H9 (cell line): ENCODE measurements at regions not wholly inside any gene's neighbourhood (a gene's known extent, or its start where the extent isn't known, plus 50 kb on each side); places are given as distances from the start of the nearest gene placed in this dataset.
"Not testable (repeated sequence)": the region's sequence is repeated elsewhere in the genome, so short reads cannot be mapped to it uniquely, and the experiment has no call there.

ENCODE experiments used
- DNase-seq: peaks from one replicate; pipeline ENCODE4 v3.0.0-alpha.2; 2017
- H2AFZ ChIP-seq: one replicate; pipeline ENCODE4 v1.6.1; 2013; ENCODE audit warnings: mild to moderate bottlenecking, low read length, control low read depth, moderate library complexity
- H2AK5ac ChIP-seq: 2 replicates; pipeline ENCODE4 v1.6.1; 2013; ENCODE audit warnings: low read length, control low read depth, mixed read lengths; ENCODE audit not compliant: insufficient read length
- H2BK120ac ChIP-seq: one replicate; pipeline ENCODE4 v1.6.1; 2013; ENCODE audit warnings: low read depth, mild to moderate bottlenecking, low read length, control low read depth, inconsistent platforms; ENCODE audit not compliant: poor library complexity, severe bottlenecking
- H2BK12ac ChIP-seq: 2 replicates; pipeline ENCODE4 v1.6.1; 2013; ENCODE audit warnings: low read length, control low read depth, mixed read lengths, low read depth; ENCODE audit not compliant: insufficient read length
- H2BK15ac ChIP-seq: 2 replicates; pipeline ENCODE4 v1.6.1; 2013; ENCODE audit warnings: low read depth, low read length, control low read depth
- H2BK20ac ChIP-seq: one replicate; pipeline ENCODE4 v1.6.1; 2013; ENCODE audit warnings: low read depth, mild to moderate bottlenecking, low read length, control low read depth, inconsistent platforms; ENCODE audit not compliant: poor library complexity, severe bottlenecking
- H2BK5ac ChIP-seq: 2 replicates; pipeline ENCODE4 v1.6.1; 2013; ENCODE audit warnings: low read length, control low read depth, mixed read lengths; ENCODE audit not compliant: insufficient read length
- H3K14ac ChIP-seq: 2 replicates; pipeline ENCODE4 v1.6.1; 2013; ENCODE audit warnings: low read length, control low read depth; ENCODE audit not compliant: insufficient read depth
- H3K18ac ChIP-seq: 2 replicates; pipeline ENCODE4 v1.6.1; 2013; ENCODE audit warnings: low read depth, mild to moderate bottlenecking, mixed read lengths, low read length, control low read depth; ENCODE audit not compliant: insufficient read length
- H3K23ac ChIP-seq: 2 replicates; pipeline ENCODE4 v1.6.1; 2013; ENCODE audit warnings: low read length, control low read depth, mixed read lengths, low read depth; ENCODE audit not compliant: insufficient read length
- H3K23me2 ChIP-seq: 2 replicates; pipeline ENCODE4 v1.6.1; 2013; ENCODE audit warnings: low read depth, mild to moderate bottlenecking, mixed read lengths, low read length, control low read depth; ENCODE audit not compliant: insufficient read length, poor library complexity, severe bottlenecking
- H3K27ac ChIP-seq: 2 replicates; pipeline ENCODE4 v1.5.1; 2013; ENCODE audit warnings: low read length, control low read depth, mixed read lengths, low read depth; ENCODE audit not compliant: insufficient read length
- H3K27me3 ChIP-seq: 2 replicates; pipeline ENCODE4 v1.6.1; 2013; ENCODE audit warnings: low read length, control low read depth, inconsistent platforms; ENCODE audit not compliant: insufficient read depth
- H3K4ac ChIP-seq: 2 replicates; pipeline ENCODE4 v1.6.1; 2013; ENCODE audit warnings: low read depth, mild to moderate bottlenecking, control low read depth, inconsistent platforms, low read length, moderate library complexity
- H3K4me1 ChIP-seq: 2 replicates; pipeline ENCODE4 v1.6.1; 2013; ENCODE audit warnings: low read length, control low read depth, inconsistent platforms; ENCODE audit not compliant: insufficient read depth
- H3K4me2 ChIP-seq: 2 replicates; pipeline ENCODE4 v1.6.1; 2013; ENCODE audit warnings: low read length, control low read depth, mixed read lengths; ENCODE audit not compliant: insufficient read length, insufficient read depth
- H3K56ac ChIP-seq: 2 replicates; pipeline ENCODE4 v1.6.1; 2013; ENCODE audit warnings: low read depth, mild to moderate bottlenecking, mixed read lengths, low read length, control low read depth; ENCODE audit not compliant: insufficient read length
- H3K79me1 ChIP-seq: 2 replicates; pipeline ENCODE4 v1.6.1; 2013; ENCODE audit warnings: low read depth, mild to moderate bottlenecking, moderate library complexity, low read length, control low read depth, inconsistent platforms; ENCODE audit not compliant: insufficient read depth, poor library complexity, severe bottlenecking
- H3K79me2 ChIP-seq: 2 replicates; pipeline ENCODE4 v1.6.1; 2013; ENCODE audit warnings: low read length, control low read depth, inconsistent platforms; ENCODE audit not compliant: insufficient read depth
- H3K9ac ChIP-seq: 2 replicates; pipeline ENCODE4 v1.6.1; 2013; ENCODE audit warnings: low read length, control low read depth, mixed read lengths; ENCODE audit not compliant: insufficient read length; ENCODE audit errors: extremely low read depth
- H3K9me3 ChIP-seq: one replicate; pipeline ENCODE4 v1.6.1; 2013; ENCODE audit warnings: low read depth, low read length, inconsistent platforms; ENCODE audit not compliant: control insufficient read depth
- H3T11ph ChIP-seq: one replicate; pipeline ENCODE4 v1.6.1; 2013; ENCODE audit warnings: mild to moderate bottlenecking, low read length, control low read depth, inconsistent platforms
- H4K20me1 ChIP-seq: one replicate; pipeline ENCODE4 v1.6.1; 2013; ENCODE audit not compliant: control insufficient read depth, insufficient read length, insufficient read depth
- H4K5ac ChIP-seq: 2 replicates; pipeline ENCODE4 v1.6.1; 2013; ENCODE audit warnings: low read depth, mild to moderate bottlenecking, mixed read lengths, low read length, control low read depth; ENCODE audit not compliant: insufficient read length
- H4K8ac ChIP-seq: replicated peaks from 2 replicates; pipeline ENCODE4 v1.6.1; 2013; ENCODE audit warnings: low read length, control low read depth, mixed read lengths, low read depth; ENCODE audit not compliant: insufficient read length
- H4K91ac ChIP-seq: 2 replicates; pipeline ENCODE4 v1.6.1; 2013; ENCODE audit warnings: low read depth, mild to moderate bottlenecking, moderate library complexity, mixed read lengths, low read length, control low read depth; ENCODE audit not compliant: insufficient read length
- H3K27ac Mint-ChIP-seq, 3 experiments: 2 replicates in 2 of 3; 3 replicates in 1 of 3; pipeline ENCODE4 v1.8.0; 2020 to 2021; ENCODE audit warnings: mixed read lengths in 3 of 3, mild to moderate bottlenecking in 1 of 3, moderate library complexity in 1 of 3
- H3K27me3 Mint-ChIP-seq: 2 replicates; pipeline ENCODE4 v1.8.0; 2021; ENCODE audit warnings: low read depth, mild to moderate bottlenecking, moderate library complexity, mixed read lengths
- H3K36me3 Mint-ChIP-seq, 3 experiments: 2 replicates in 2 of 3; 3 replicates in 1 of 3; pipeline ENCODE4 v1.8.0; 2020 to 2021; ENCODE audit warnings: low read depth in 3 of 3, mixed read lengths in 3 of 3; ENCODE audit not compliant: insufficient read depth in 1 of 3
- H3K4me1 Mint-ChIP-seq, 2 experiments: 2 replicates each; pipeline ENCODE4 v1.8.0; 2020; ENCODE audit warnings: mixed read lengths in 2 of 2
- H3K4me3 Mint-ChIP-seq, 2 experiments: 2 replicates in 1 of 2; 3 replicates in 1 of 2; pipeline ENCODE4 v1.8.0; 2020 to 2021; ENCODE audit warnings: mild to moderate bottlenecking in 2 of 2, mixed read lengths in 2 of 2, moderate library complexity in 1 of 2
- H3K9me3 Mint-ChIP-seq, 2 experiments: 2 replicates in 1 of 2; 3 replicates in 1 of 2; pipeline ENCODE4 v1.8.0; 2020; ENCODE audit warnings: mild to moderate bottlenecking in 2 of 2, mixed read lengths in 2 of 2, moderate library complexity in 1 of 2
- WGBS: extraction: QIAGEN DNeasy Blood & Tissue Kit; methylation state at CpG from one replicate; pipeline ENCODE4 v1.1.7; 2013; ENCODE audit warnings: missing lambda C conversion rate, low lambda C conversion rate, mixed read lengths; ENCODE audit not compliant: insufficient read length; ENCODE audit errors: extremely low coverage; 5-methylcytosine and 5-hydroxymethylcytosine counted together

GRCh38 chr15:31669158-31669908 is 342.7 kb downstream of the KLF13 start:
- H3K9me3 Mint-ChIP-seq, H4K91ac ChIP-seq, H3K9me3 ChIP-seq, H2AK5ac ChIP-seq, H3K4me1 ChIP-seq, H3K14ac ChIP-seq, H3K18ac ChIP-seq, H4K20me1 ChIP-seq, H3K79me1 ChIP-seq, H3K56ac ChIP-seq, H3T11ph ChIP-seq, H3K79me2 ChIP-seq, H2BK5ac ChIP-seq, H3K27me3 ChIP-seq, H3K9ac ChIP-seq, H2BK12ac ChIP-seq, H3K27me3 Mint-ChIP-seq, H4K5ac ChIP-seq, DNase-seq, H3K23me2 ChIP-seq, H3K23ac ChIP-seq, H4K8ac ChIP-seq, H3K4me3 Mint-ChIP-seq, H2BK120ac ChIP-seq, H3K27ac ChIP-seq, H3K4ac ChIP-seq, H3K4me2 ChIP-seq, H2BK20ac ChIP-seq, H2BK15ac ChIP-seq, H2AFZ ChIP-seq: not testable (repeated sequence)
- no CpG with 5 or more reads among the region's 11 CpGs for WGBS
- Mint-ChIP-seq H3K36me3 (peaks cover 0 to 10% (median 2%) of the 10 kb centered on the region in 3 experiments; a peak in 4 of 7 replicates), H3K4me1 (peaks cover 11 to 12% of the 10 kb centered on the region in 2 experiments), H3K27ac (peak overlapping the region in 2 of 3 experiments; percentile 67 to 91; a peak in 2 of 7 replicates)

GRCh38 chr15:31673263-31673662 is 346.6 kb downstream of the KLF13 start:
- not testable (repeated sequence) for H2BK12ac ChIP-seq, H3K9me3 Mint-ChIP-seq, H3K4ac ChIP-seq, H3K23ac ChIP-seq, H3T11ph ChIP-seq, H2BK20ac ChIP-seq, H4K5ac ChIP-seq, H2AK5ac ChIP-seq, H3K4me2 ChIP-seq, H2BK5ac ChIP-seq, H3K9me3 ChIP-seq, H3K27ac ChIP-seq, H3K4me1 ChIP-seq, H3K18ac ChIP-seq, H2BK15ac ChIP-seq, H3K23me2 ChIP-seq, H3K27ac Mint-ChIP-seq, H3K4me3 Mint-ChIP-seq, H2AFZ ChIP-seq, H3K56ac ChIP-seq, H3K79me2 ChIP-seq, H3K27me3 Mint-ChIP-seq, H3K14ac ChIP-seq, H3K79me1 ChIP-seq, H4K20me1 ChIP-seq, H2BK120ac ChIP-seq, H3K27me3 ChIP-seq, H4K8ac ChIP-seq, DNase-seq, H3K9ac ChIP-seq, H4K91ac ChIP-seq
- H3K36me3 Mint-ChIP-seq = peaks cover 0 to 10% (median 0%) of the 10 kb centered on the region in 3 experiments; a peak in 2 of 7 replicates
- peaks cover 12 to 18% of the 10 kb centered on the region in 2 experiments for H3K4me1 Mint-ChIP-seq
- WGBS = no CpG with 5 or more reads among the region's 3 CpGs
